ENCODE measurements at regions not wholly inside any gene's neighbourhood (a gene's known extent, or its start where the extent isn't known, plus 50 kb on each side); places are given as distances from the start of the nearest gene placed in this dataset.

DNA sequence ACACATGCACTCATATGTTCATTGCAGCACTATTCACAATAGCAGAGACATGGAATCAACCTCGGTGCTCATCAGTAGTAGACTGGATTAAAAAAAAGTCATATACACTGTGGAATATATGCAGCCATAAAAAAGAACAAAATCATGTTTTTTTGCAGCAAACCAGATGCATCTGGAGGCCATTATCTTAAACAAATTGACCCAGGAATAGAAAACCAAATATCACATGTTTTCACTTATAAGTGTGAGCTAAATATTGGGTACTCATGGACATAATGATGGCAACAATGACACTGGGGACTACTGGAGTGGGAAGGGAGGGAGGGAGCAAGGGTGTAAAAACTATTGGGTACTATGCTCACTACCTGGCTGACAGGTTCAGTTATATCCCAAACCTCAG lies 792.6 kb downstream of the EPHA4 start:
- Histone ChIP-seq H3K27me3 (ENCODE audit: control insufficient read depth, insufficient read depth, low read length) (no peaks in the 10 kb centered on the region), H3K4me3 (ENCODE audit: low read depth, low read length) (no peak overlapping the region), H3K36me3 (ENCODE audit: control insufficient read depth, insufficient read depth, low read length) (no peaks in the 10 kb centered on the region)
- ChIA-PET POLR2A (no interaction called here), CTCF (no interaction called here)
- TF ChIP-seq, protein P1, sequence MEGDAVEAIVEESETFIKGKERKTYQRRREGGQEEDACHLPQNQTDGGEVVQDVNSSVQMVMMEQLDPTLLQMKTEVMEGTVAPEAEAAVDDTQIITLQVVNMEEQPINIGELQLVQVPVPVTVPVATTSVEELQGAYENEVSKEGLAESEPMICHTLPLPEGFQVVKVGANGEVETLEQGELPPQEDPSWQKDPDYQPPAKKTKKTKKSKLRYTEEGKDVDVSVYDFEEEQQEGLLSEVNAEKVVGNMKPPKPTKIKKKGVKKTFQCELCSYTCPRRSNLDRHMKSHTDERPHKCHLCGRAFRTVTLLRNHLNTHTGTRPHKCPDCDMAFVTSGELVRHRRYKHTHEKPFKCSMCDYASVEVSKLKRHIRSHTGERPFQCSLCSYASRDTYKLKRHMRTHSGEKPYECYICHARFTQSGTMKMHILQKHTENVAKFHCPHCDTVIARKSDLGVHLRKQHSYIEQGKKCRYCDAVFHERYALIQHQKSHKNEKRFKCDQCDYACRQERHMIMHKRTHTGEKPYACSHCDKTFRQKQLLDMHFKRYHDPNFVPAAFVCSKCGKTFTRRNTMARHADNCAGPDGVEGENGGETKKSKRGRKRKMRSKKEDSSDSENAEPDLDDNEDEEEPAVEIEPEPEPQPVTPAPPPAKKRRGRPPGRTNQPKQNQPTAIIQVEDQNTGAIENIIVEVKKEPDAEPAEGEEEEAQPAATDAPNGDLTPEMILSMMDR (IDR thresholded peaks at IDR 0.05; ENCODE audit: insufficient read depth, low read depth, low read length): no peak
- no peak for DNase-seq (ENCODE audit: low read depth)

DNA sequence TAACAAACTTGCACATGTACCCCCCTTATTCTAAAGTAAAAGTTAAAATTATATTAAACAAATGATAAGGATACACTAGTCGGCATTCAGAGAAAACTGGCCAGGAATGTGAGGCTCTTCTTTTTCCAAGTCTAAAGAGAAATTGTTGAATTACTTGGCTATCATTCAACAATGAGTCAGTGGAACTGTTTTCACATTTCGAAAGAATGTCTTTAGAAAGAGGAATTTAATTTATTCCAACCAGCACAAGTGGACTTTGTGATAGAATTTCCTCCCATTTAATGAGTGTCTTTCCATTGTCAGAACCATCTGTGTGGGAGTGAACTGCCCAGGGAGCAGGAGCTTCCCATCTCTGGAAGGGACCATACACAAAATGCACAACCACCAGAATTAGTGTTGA lies 792.2 kb downstream of the EPHA4 start:
- ChIA-PET POLR2A (no interaction called here), CTCF (no interaction called here)
- TF ChIP-seq, protein P1 (IDR thresholded peaks at IDR 0.05; ENCODE audit: insufficient read depth, low read depth, low read length): no peak
- peak; percentile 77 for DNase-seq (ENCODE audit: low read depth)
- Histone ChIP-seq H3K4me3 (ENCODE audit: low read depth, low read length) (no peak overlapping the region), H3K27me3 (ENCODE audit: control insufficient read depth, insufficient read depth, low read length) (no peaks in the 10 kb centered on the region), H3K36me3 (ENCODE audit: control insufficient read depth, insufficient read depth, low read length) (no peaks in the 10 kb centered on the region)

DNA sequence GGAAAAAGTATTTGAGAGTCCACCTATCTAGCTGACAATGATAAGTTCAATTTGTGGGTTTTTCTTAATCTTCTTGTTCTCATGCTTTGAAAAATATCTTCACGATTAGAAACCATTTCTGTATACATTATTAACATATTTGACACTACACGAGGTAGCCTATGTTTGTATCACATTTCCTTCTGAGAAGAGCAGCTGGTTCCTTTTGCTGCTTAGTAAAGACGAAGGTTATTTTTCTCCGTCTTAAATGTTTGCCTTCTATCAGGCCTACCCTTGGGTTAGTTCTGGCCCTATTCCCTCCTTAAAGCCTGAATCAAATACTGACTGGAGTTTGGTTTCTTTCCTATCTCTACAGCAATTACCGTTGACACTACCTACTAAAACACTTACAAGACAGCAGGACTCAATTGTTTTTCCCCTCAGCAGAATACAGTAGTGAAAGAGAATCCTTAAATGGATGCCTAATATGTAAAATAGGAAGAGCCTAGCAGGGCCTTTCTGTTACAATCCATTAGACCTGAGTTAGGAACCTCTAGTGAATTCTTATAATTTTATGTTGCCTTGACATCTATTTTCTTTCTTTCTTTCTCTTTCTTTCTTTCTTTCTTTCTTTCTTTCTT lies 790.4 kb downstream of the EPHA4 start:
- TF ChIP-seq, protein P1 (IDR thresholded peaks at IDR 0.05; ENCODE audit: insufficient read depth, low read depth, low read length): no peak
- no peak overlapping the region for H3K4me3 ChIP-seq (ENCODE audit: low read depth, low read length)
- H3K36me3 ChIP-seq (ENCODE audit: control insufficient read depth, insufficient read depth, low read length): no peaks in the 10 kb centered on the region
- CTCF ChIA-PET: no interaction called here
- no peaks in the 10 kb centered on the region for H3K27me3 ChIP-seq (ENCODE audit: control insufficient read depth, insufficient read depth, low read length)
- POLR2A ChIA-PET: no interaction called here
- no peak for DNase-seq (ENCODE audit: low read depth)

- no peak overlapping the region for H3K4me3 ChIP-seq (ENCODE audit: low read depth, low read length)
- ChIA-PET POLR2A (no interaction called here), CTCF (no interaction called here)
- no peaks in the 10 kb centered on the region for H3K36me3 ChIP-seq (ENCODE audit: control insufficient read depth, insufficient read depth, low read length)
- H3K27me3 ChIP-seq (ENCODE audit: control insufficient read depth, insufficient read depth, low read length): no peaks in the 10 kb centered on the region
- TF ChIP-seq, protein P1 (IDR thresholded peaks at IDR 0.05; ENCODE audit: insufficient read depth, low read depth, low read length): no peak
- DNase-seq (ENCODE audit: low read depth): no peak
Measured at GRCh38 chr2:220782609-220783113, 789.4 kb downstream of the EPHA4 start.

- Histone ChIP-seq H3K4me3 (ENCODE audit: low read depth, low read length) (no peak overlapping the region), H3K27me3 (ENCODE audit: control insufficient read depth, insufficient read depth, low read length) (no peaks in the 10 kb centered on the region), H3K36me3 (ENCODE audit: control insufficient read depth, insufficient read depth, low read length) (no peaks in the 10 kb centered on the region)
- ChIA-PET CTCF (no interaction called here), POLR2A (no interaction called here)
- DNase-seq (ENCODE audit: low read depth): no peak
- TF ChIP-seq, protein P1 (IDR thresholded peaks at IDR 0.05; ENCODE audit: insufficient read depth, low read depth, low read length): no peak
Measured at GRCh38 chr2:220783671-220784070, 788.4 kb downstream of the EPHA4 start.
